IPS-18a (cell line): ENCODE measurements at regions not wholly inside any gene's neighbourhood (a gene's known extent, or its start where the extent isn't known, plus 50 kb on each side); places are given as distances from the start of the nearest gene placed in this dataset.
"Not testable (repeated sequence)": the region's sequence is repeated elsewhere in the genome, so short reads cannot be mapped to it uniquely, and the experiment has no call there.

ENCODE experiments used
- H3K27ac ChIP-seq: one replicate; pipeline ENCODE4 v1.5.1; 2013; ENCODE audit warnings: low read length
- H3K27me3 ChIP-seq: one replicate; pipeline ENCODE4 v1.6.1; 2013; ENCODE audit warnings: mild to moderate bottlenecking, low read length; ENCODE audit not compliant: control insufficient read depth, insufficient read depth
- H3K36me3 ChIP-seq: one replicate; pipeline ENCODE4 v1.6.1; 2013; ENCODE audit warnings: low read depth, low read length; ENCODE audit not compliant: control insufficient read depth
- H3K4me1 ChIP-seq: one replicate; pipeline ENCODE4 v1.6.1; 2013; ENCODE audit warnings: low read depth, low read length; ENCODE audit not compliant: control insufficient read depth
- H3K4me3 ChIP-seq: one replicate; pipeline ENCODE4 v1.5.1; 2013; ENCODE audit warnings: low read length
- H3K9ac ChIP-seq: one replicate; pipeline ENCODE4 v1.6.1; 2013; ENCODE audit warnings: mild to moderate bottlenecking, low read length, moderate library complexity
- H3K9me3 ChIP-seq: one replicate; pipeline ENCODE4 v1.6.1; 2013; ENCODE audit warnings: low read depth, low read length; ENCODE audit not compliant: control insufficient read depth

GRCh38 chr3:124142389-124142970 lies 150.6 kb upstream of the ROPN1 start:
- H3K9ac ChIP-seq: no peak overlapping the region
- peaks cover 6% of the 10 kb centered on the region for H3K4me1 ChIP-seq
- no peaks in the 10 kb centered on the region for H3K27me3 ChIP-seq
- no peak overlapping the region for H3K27ac ChIP-seq
- no peaks in the 10 kb centered on the region for H3K36me3 ChIP-seq
- no peaks in the 10 kb centered on the region for H3K9me3 ChIP-seq
- no peak overlapping the region for H3K4me3 ChIP-seq

GRCh38 chr3:124143047-124143446 lies 151.1 kb upstream of the ROPN1 start:
- H3K4me1 ChIP-seq: peaks cover 4% of the 10 kb centered on the region
- no peak overlapping the region for H3K4me3 ChIP-seq
- no peaks in the 10 kb centered on the region for H3K36me3 ChIP-seq
- no peak overlapping the region for H3K9ac ChIP-seq
- no peaks in the 10 kb centered on the region for H3K27me3 ChIP-seq
- H3K9me3 ChIP-seq: no peaks in the 10 kb centered on the region
- no peak overlapping the region for H3K27ac ChIP-seq

- Histone ChIP-seq H3K36me3 (no peaks in the 10 kb centered on the region), H3K9ac (no peak overlapping the region), H3K4me3 (no peak overlapping the region), H3K27me3 (no peaks in the 10 kb centered on the region), H3K27ac (no peak overlapping the region), H3K9me3 (no peaks in the 10 kb centered on the region), H3K4me1 (no peaks in the 10 kb centered on the region)
Measured at GRCh38 chr3:124144035-124144814, 152.3 kb upstream of the ROPN1 start.

- no peak overlapping the region for H3K4me3 ChIP-seq
- no peaks in the 10 kb centered on the region for H3K36me3 ChIP-seq
- H3K27me3 ChIP-seq: no peaks in the 10 kb centered on the region
- no peak overlapping the region for H3K27ac ChIP-seq
- H3K4me1 ChIP-seq: no peaks in the 10 kb centered on the region
- H3K9ac ChIP-seq: no peak overlapping the region
- no peaks in the 10 kb centered on the region for H3K9me3 ChIP-seq
Measured at GRCh38 chr3:124147429-124147828, 155.5 kb upstream of the ROPN1 start.

GRCh38 chr3:124147946-124148345 lies 156.0 kb upstream of the ROPN1 start:
- H3K9ac ChIP-seq: no peak overlapping the region
- H3K27me3 ChIP-seq: no peaks in the 10 kb centered on the region
- H3K36me3 ChIP-seq: no peaks in the 10 kb centered on the region
- no peak overlapping the region for H3K27ac ChIP-seq
- no peaks in the 10 kb centered on the region for H3K4me1 ChIP-seq
- H3K4me3 ChIP-seq: no peak overlapping the region
- no peaks in the 10 kb centered on the region for H3K9me3 ChIP-seq

- Histone ChIP-seq H3K27ac (no peak overlapping the region), H3K9ac (no peak overlapping the region), H3K36me3 (no peaks in the 10 kb centered on the region)
Measured at GRCh38 chr3:124149081-124149480, 157.2 kb upstream of the ROPN1 start.

GRCh38 chr3:124149771-124150170 lies 157.8 kb upstream of the ROPN1 start:
- Histone ChIP-seq H3K4me3 (no peak overlapping the region), H3K9ac (no peak overlapping the region), H3K9me3 (no peaks in the 10 kb centered on the region), H3K27ac (no peak overlapping the region), H3K4me1 (no peaks in the 10 kb centered on the region), H3K27me3 (no peaks in the 10 kb centered on the region), H3K36me3 (no peaks in the 10 kb centered on the region)

More at GRCh38 chr3:124149081-124149480, 157.2 kb upstream of the ROPN1 start:
- Histone ChIP-seq H3K4me1 (no peaks in the 10 kb centered on the region), H3K4me3 (no peak overlapping the region), H3K27me3 (no peaks in the 10 kb centered on the region), H3K9me3 (no peaks in the 10 kb centered on the region)

GRCh38 chr3:124152891-124153290 lies 161.0 kb upstream of the ROPN1 start:
- not testable (repeated sequence) for H3K4me3 ChIP-seq, H3K9me3 ChIP-seq, H3K9ac ChIP-seq, H3K27me3 ChIP-seq, H3K27ac ChIP-seq, H3K36me3 ChIP-seq
- H3K4me1 ChIP-seq: peaks cover 10% of the 10 kb centered on the region

GRCh38 chr3:124156866-124157712 lies 165.2 kb upstream of the ROPN1 start:
- Histone ChIP-seq H3K9me3 (no peaks in the 10 kb centered on the region), H3K9ac (no peak overlapping the region), H3K36me3 (no peaks in the 10 kb centered on the region), H3K4me3 (no peak overlapping the region), H3K27ac (no peak overlapping the region), H3K4me1 (peaks cover 23% of the 10 kb centered on the region), H3K27me3 (no peaks in the 10 kb centered on the region)

- Histone ChIP-seq H3K9me3 (no peaks in the 10 kb centered on the region), H3K9ac (no peak overlapping the region), H3K27me3 (no peaks in the 10 kb centered on the region), H3K27ac (peak overlapping the region; percentile 15), H3K4me3 (peak overlapping the region; percentile 26), H3K4me1 (peaks cover 23% of the 10 kb centered on the region), H3K36me3 (no peaks in the 10 kb centered on the region)
Measured at GRCh38 chr3:124157748-124158147, 165.8 kb upstream of the ROPN1 start.

- Histone ChIP-seq H3K4me1 (peaks cover 23% of the 10 kb centered on the region), H3K27me3 (no peaks in the 10 kb centered on the region), H3K9ac (no peak overlapping the region), H3K9me3 (no peaks in the 10 kb centered on the region), H3K27ac (peak overlapping the region; percentile 15), H3K36me3 (no peaks in the 10 kb centered on the region), H3K4me3 (peak overlapping the region; percentile 26)
Measured at GRCh38 chr3:124158168-124158881, 166.4 kb upstream of the ROPN1 start.
